IgD-negative memory B cell (primary cell): ENCODE measurements at regions not wholly inside any gene's neighbourhood (a gene's known extent, or its start where the extent isn't known, plus 50 kb on each side); places are given as distances from the start of the nearest gene placed in this dataset.

Experiments
- H3K27ac Mint-ChIP-seq, 3 donors: one replicate each; pipeline ENCODE4 v1.8.0; 2020 to 2022; ENCODE audit warnings: mild to moderate bottlenecking in 3 of 3, mixed read lengths in 3 of 3, moderate library complexity in 1 of 3
- H3K27me3 Mint-ChIP-seq: one replicate; pipeline ENCODE4 v1.8.0; 2021; ENCODE audit warnings: mixed read lengths
- H3K36me3 Mint-ChIP-seq: one replicate; pipeline ENCODE4 v1.8.0; 2020; ENCODE audit warnings: mild to moderate bottlenecking, mixed read lengths
- H3K4me1 Mint-ChIP-seq, 3 donors: one replicate each; pipeline ENCODE4 v1.8.0; 2020 to 2022; ENCODE audit warnings: mixed read lengths in 3 of 3, mild to moderate bottlenecking in 1 of 3
- H3K4me3 Mint-ChIP-seq, 4 donors: one replicate each; pipeline ENCODE4 v1.8.0; 2020 to 2022; ENCODE audit warnings: mild to moderate bottlenecking in 4 of 4, mixed read lengths in 4 of 4, moderate library complexity in 3 of 4
- H3K9me3 Mint-ChIP-seq, 3 donors: one replicate each; pipeline ENCODE4 v1.8.0; 2020 to 2021; ENCODE audit warnings: mixed read lengths in 3 of 3, mild to moderate bottlenecking in 1 of 3

- Mint-ChIP-seq H3K36me3 (peaks cover 10% of the 10 kb centered on the region), H3K9me3 (no peaks in the 10 kb centered on the region), H3K27ac (no peak overlapping the region), H3K27me3 (no peaks in the 10 kb centered on the region), H3K4me3 (no peak overlapping the region), H3K4me1 (peaks cover 2 to 7% (median 3%) of the 10 kb centered on the region in 3 donors)
These were observed 149.6 kb downstream of the CRYBB2 start for GRCh38 chr22:25369041-25369440.

- no peak overlapping the region for H3K4me3 Mint-ChIP-seq
- peaks cover 10% of the 10 kb centered on the region for H3K36me3 Mint-ChIP-seq
- no peaks in the 10 kb centered on the region for H3K27me3 Mint-ChIP-seq
- no peaks in the 10 kb centered on the region for H3K9me3 Mint-ChIP-seq
- no peak overlapping the region for H3K27ac Mint-ChIP-seq
- H3K4me1 Mint-ChIP-seq, result peaks cover 2 to 7% (median 3%) of the 10 kb centered on the region in 3 donors
These were observed 150.9 kb downstream of the CRYBB2 start for GRCh38 chr22:25370322-25370721.

GRCh38 chr22:25372000-25372595 is 152.7 kb downstream of the CRYBB2 start:
- Mint-ChIP-seq H3K27ac (peak overlapping the region in 1 of 3 donors; percentile 1), H3K27me3 (no peaks in the 10 kb centered on the region), H3K36me3 (peaks cover 14% of the 10 kb centered on the region), H3K4me3 (peak overlapping the region in 1 of 4 donors; percentile 73), H3K9me3 (no peaks in the 10 kb centered on the region), H3K4me1 (peaks cover 2 to 7% (median 3%) of the 10 kb centered on the region in 3 donors)

GRCh38 chr22:25373961-25374360 is 154.5 kb downstream of the CRYBB2 start:
- H3K4me3 Mint-ChIP-seq, result no peak overlapping the region

GRCh38 chr22:25374869-25375268 is 155.4 kb downstream of the CRYBB2 start:
- no peaks in the 10 kb centered on the region for H3K9me3 Mint-ChIP-seq
- H3K4me1 Mint-ChIP-seq, result peaks cover 0 to 2% (median 0%) of the 10 kb centered on the region in 3 donors
- H3K27me3 Mint-ChIP-seq, result no peaks in the 10 kb centered on the region
- H3K27ac Mint-ChIP-seq, result peak overlapping the region in 1 of 3 donors; percentile 35
- no peak overlapping the region for H3K4me3 Mint-ChIP-seq
- H3K36me3 Mint-ChIP-seq, result peaks cover 18% of the 10 kb centered on the region

More at GRCh38 chr22:25373961-25374360, 154.5 kb downstream of the CRYBB2 start:
- Mint-ChIP-seq H3K4me1 (no peaks in the 10 kb centered on the region), H3K27ac (peak overlapping the region in 1 of 3 donors; percentile 57), H3K27me3 (no peaks in the 10 kb centered on the region), H3K9me3 (no peaks in the 10 kb centered on the region), H3K36me3 (peaks cover 18% of the 10 kb centered on the region)

- Mint-ChIP-seq H3K27me3 (no peaks in the 10 kb centered on the region), H3K27ac (no peak overlapping the region), H3K9me3 (no peaks in the 10 kb centered on the region), H3K4me1 (peaks cover 0 to 2% (median 0%) of the 10 kb centered on the region in 3 donors), H3K36me3 (peaks cover 17% of the 10 kb centered on the region), H3K4me3 (no peak overlapping the region)
These were observed 156.2 kb downstream of the CRYBB2 start for GRCh38 chr22:25375683-25376082.

- no peak overlapping the region for H3K4me3 Mint-ChIP-seq
- H3K27ac Mint-ChIP-seq, result no peak overlapping the region
- H3K36me3 Mint-ChIP-seq, result peaks cover 13% of the 10 kb centered on the region
- H3K4me1 Mint-ChIP-seq, result peaks cover 0 to 6% (median 0%) of the 10 kb centered on the region in 3 donors
- H3K9me3 Mint-ChIP-seq, result no peaks in the 10 kb centered on the region
- H3K27me3 Mint-ChIP-seq, result no peaks in the 10 kb centered on the region
These were observed 158.3 kb downstream of the CRYBB2 start for GRCh38 chr22:25377699-25378098.

- Mint-ChIP-seq H3K4me3 (no peak overlapping the region), H3K4me1 (peaks cover 0 to 6% (median 0%) of the 10 kb centered on the region in 3 donors), H3K36me3 (peaks cover 9% of the 10 kb centered on the region), H3K27ac (peak overlapping the region in 1 of 3 donors; percentile 85), H3K27me3 (no peaks in the 10 kb centered on the region), H3K9me3 (no peaks in the 10 kb centered on the region)
These were observed 160.8 kb downstream of the CRYBB2 start for GRCh38 chr22:25380122-25380747.

GRCh38 chr22:25382762-25383161 is 163.3 kb downstream of the CRYBB2 start:
- peak overlapping the region in 1 of 3 donors; percentile 26 for H3K27ac Mint-ChIP-seq
- H3K27me3 Mint-ChIP-seq, result no peaks in the 10 kb centered on the region
- H3K9me3 Mint-ChIP-seq, result no peaks in the 10 kb centered on the region
- peak overlapping the region in 1 of 4 donors; percentile 29 for H3K4me3 Mint-ChIP-seq
- H3K36me3 Mint-ChIP-seq, result peaks cover 3% of the 10 kb centered on the region
- peaks cover 5 to 16% (median 8%) of the 10 kb centered on the region in 3 donors for H3K4me1 Mint-ChIP-seq

- H3K27ac Mint-ChIP-seq, result no peak overlapping the region
- H3K36me3 Mint-ChIP-seq, result peaks cover 3% of the 10 kb centered on the region
- no peaks in the 10 kb centered on the region for H3K27me3 Mint-ChIP-seq
- H3K4me3 Mint-ChIP-seq, result no peak overlapping the region
- H3K9me3 Mint-ChIP-seq, result no peaks in the 10 kb centered on the region
- H3K4me1 Mint-ChIP-seq, result peaks cover 10 to 16% (median 11%) of the 10 kb centered on the region in 3 donors
These were observed 163.9 kb downstream of the CRYBB2 start for GRCh38 chr22:25383278-25383820.

GRCh38 chr22:25383892-25384291 is 164.5 kb downstream of the CRYBB2 start:
- Mint-ChIP-seq H3K9me3 (no peaks in the 10 kb centered on the region), H3K27me3 (no peaks in the 10 kb centered on the region), H3K27ac (no peak overlapping the region), H3K36me3 (peaks cover 3% of the 10 kb centered on the region), H3K4me3 (no peak overlapping the region), H3K4me1 (peaks cover 15 to 21% (median 16%) of the 10 kb centered on the region in 3 donors)

- Mint-ChIP-seq H3K9me3 (no peaks in the 10 kb centered on the region), H3K4me1 (peaks cover 25 to 30% (median 26%) of the 10 kb centered on the region in 3 donors), H3K36me3 (peaks cover 3% of the 10 kb centered on the region), H3K27me3 (no peaks in the 10 kb centered on the region), H3K4me3 (peak overlapping the region in 1 of 4 donors; percentile 49), H3K27ac (peak overlapping the region in 1 of 3 donors; percentile 32)
These were observed 167.1 kb downstream of the CRYBB2 start for GRCh38 chr22:25386538-25386884.

GRCh38 chr22:25388415-25388814 is 169.0 kb downstream of the CRYBB2 start:
- H3K27ac Mint-ChIP-seq, result no peak overlapping the region
- H3K27me3 Mint-ChIP-seq, result no peaks in the 10 kb centered on the region
- peaks cover 26 to 28% (median 27%) of the 10 kb centered on the region in 3 donors for H3K4me1 Mint-ChIP-seq
- H3K9me3 Mint-ChIP-seq, result no peaks in the 10 kb centered on the region
- H3K4me3 Mint-ChIP-seq, result no peak overlapping the region
- H3K36me3 Mint-ChIP-seq, result peaks cover 3% of the 10 kb centered on the region

- H3K9me3 Mint-ChIP-seq, result no peaks in the 10 kb centered on the region
- no peaks in the 10 kb centered on the region for H3K27me3 Mint-ChIP-seq
- H3K36me3 Mint-ChIP-seq, result peaks cover 3% of the 10 kb centered on the region
- peak overlapping the region in 2 of 4 donors; percentile 47 to 49 for H3K4me3 Mint-ChIP-seq
- peaks cover 26 to 28% (median 27%) of the 10 kb centered on the region in 3 donors for H3K4me1 Mint-ChIP-seq
- peak overlapping the region in 1 of 3 donors; percentile 23 for H3K27ac Mint-ChIP-seq
These were observed 169.6 kb downstream of the CRYBB2 start for GRCh38 chr22:25388866-25389540.

GRCh38 chr22:25389541-25389919 is 170.1 kb downstream of the CRYBB2 start:
- peak overlapping the region in 2 of 4 donors; percentile 27 to 33 for H3K4me3 Mint-ChIP-seq

More at GRCh38 chr22:25389541-25389919, 170.1 kb downstream of the CRYBB2 start:
- Mint-ChIP-seq H3K4me1 (peaks cover 26 to 28% (median 27%) of the 10 kb centered on the region in 3 donors), H3K9me3 (no peaks in the 10 kb centered on the region), H3K27ac (no peak overlapping the region), H3K36me3 (peaks cover 3% of the 10 kb centered on the region), H3K27me3 (no peaks in the 10 kb centered on the region)
